GM18511 (cell line): ENCODE measurements at regions not wholly inside any gene's neighbourhood (a gene's known extent, or its start where the extent isn't known, plus 50 kb on each side); places are given as distances from the start of the nearest gene placed in this dataset.

Experiments
- ATAC-seq: cut with Tn5 transposase; IDR thresholded peaks from one replicate; pipeline ENCODE4 v1.9.1; 2021; ENCODE audit warnings: mild to moderate bottlenecking, moderate library complexity; ENCODE audit not compliant: unreplicated experiment

DNA sequence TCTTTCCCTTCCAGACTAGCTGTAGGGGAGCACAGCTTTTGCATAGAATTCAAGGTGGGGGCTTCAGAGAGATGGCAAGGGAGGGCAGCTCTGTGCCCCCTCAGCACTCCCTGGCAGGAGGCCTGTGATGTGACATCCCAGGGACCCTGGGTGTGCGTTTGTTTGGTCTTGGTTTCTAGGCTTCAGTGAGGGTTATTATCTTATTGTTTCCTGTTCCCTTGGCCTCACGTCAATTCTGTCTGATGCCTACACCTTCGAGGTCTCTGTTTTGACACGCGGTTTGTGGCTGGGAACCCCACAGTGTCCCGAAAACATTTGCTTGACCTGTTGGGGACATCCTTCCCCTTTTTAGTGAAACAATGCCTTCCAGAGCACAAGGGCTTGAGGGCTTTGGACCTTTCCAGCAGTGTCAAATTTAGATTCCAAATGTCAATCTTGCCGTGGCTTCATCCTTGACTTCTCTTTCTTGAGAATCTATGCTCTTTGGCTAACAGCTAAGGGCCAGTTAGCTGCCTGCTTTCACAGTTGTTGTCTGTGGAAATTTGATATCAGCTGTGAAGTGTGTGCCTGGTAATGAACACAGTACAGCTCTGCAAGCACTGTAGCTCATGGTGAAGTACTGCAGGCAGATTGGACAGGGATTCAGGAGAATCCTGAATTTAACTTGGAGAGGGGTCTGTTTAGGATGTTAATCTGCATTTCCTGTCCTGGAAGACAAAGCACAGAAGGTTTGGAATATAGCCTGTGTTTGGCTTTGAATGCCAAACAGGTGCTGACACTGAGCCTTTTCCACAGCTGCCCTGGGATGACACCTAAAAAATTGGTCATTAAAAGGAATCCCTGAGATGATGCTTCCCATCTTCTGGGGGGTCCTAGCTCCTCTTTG is 108.2 kb upstream of the CXCR4 start:
- ATAC-seq = peak; percentile 90

- ATAC-seq = no peak
Observed at GRCh38 chr2:136223274-136223673, 105.3 kb upstream of the CXCR4 start.

GRCh38 chr2:136222862-136223261 is 104.9 kb upstream of the CXCR4 start:
- no peak for ATAC-seq

- ATAC-seq = no peak
Observed at GRCh38 chr2:136221026-136221425, 103.1 kb upstream of the CXCR4 start.

GRCh38 chr2:136219963-136220362 is 102.0 kb upstream of the CXCR4 start:
- ATAC-seq = no peak

GRCh38 chr2:136219341-136219740 is 101.4 kb upstream of the CXCR4 start:
- ATAC-seq = no peak

GRCh38 chr2:136217996-136218395 is 100.0 kb upstream of the CXCR4 start:
- ATAC-seq = peak; percentile 73

DNA sequence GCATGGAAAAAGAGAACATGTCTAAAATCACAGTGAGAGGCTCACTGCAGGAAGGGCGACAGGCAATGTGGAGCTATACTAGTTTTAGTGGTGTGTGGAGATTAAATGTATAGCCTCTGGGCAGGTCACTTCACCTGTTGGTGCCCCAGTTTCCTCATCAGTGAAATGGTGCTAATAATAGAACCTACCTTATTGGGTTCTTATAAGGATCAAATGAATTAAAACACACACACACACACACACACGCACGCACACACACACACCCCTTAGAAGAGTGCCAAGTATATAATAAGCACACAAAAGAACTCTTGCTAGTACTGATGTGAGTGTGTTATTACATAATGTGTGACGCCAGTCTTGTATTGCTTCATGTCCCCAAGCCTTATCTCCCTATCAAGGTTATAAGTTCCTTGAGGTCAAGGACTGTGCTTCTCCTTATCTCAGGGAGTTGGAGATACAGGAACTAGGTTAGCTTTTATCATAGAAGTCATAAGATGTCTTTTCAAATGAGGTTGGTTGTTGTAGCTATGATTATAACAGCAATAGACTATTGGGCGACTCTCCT is 98.0 kb upstream of the CXCR4 start:
- no peak for ATAC-seq

GRCh38 chr2:136215449-136215848 is 97.5 kb upstream of the CXCR4 start:
- ATAC-seq = no peak

DNA sequence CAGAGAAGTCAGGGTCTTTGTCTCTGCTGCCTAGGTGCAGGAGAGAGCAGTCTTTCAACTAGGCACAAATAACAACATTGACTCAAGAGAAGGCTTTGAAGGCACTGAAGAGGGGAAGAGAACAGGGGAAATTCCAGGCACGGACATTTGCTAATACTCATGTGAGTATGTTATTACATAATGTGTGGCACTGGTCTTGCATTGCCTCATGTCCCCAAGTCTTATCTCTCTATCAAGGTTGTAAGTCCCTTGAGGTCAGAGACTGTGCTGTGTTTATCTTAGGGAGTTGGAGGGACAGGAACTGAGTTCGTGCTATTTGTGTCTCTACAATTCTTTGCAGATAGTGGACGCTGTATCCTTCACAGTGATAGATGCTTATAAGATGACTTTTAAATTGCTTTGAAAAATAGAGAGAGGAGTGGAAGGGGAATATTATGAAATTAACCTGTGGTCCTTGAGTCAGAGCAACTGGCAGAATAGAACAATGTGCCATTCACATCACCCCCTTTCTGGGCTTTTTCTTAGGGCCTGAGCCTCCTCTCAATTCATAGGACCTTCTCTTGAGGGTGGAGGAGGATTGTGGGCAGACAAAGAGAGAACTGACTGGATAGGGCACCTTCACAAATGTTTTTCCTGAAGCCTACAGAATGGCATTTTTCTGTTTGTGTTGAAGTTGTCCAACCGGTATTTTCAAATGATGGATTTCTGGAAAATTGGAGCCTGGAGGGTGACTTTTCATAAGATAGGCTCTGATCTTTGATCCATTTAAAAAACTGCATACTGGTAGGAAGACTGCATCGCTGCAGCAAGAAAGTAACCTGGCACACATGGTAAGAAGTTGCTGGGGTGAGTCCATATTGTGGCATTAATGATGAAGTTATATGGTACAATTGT is 96.6 kb upstream of the CXCR4 start:
- ATAC-seq = no peak

- ATAC-seq = no peak
Observed at GRCh38 chr2:136213836-136214235, 95.9 kb upstream of the CXCR4 start.

- peak; percentile 81 for ATAC-seq
Observed at GRCh38 chr2:136212426-136213378, 94.8 kb upstream of the CXCR4 start.

DNA sequence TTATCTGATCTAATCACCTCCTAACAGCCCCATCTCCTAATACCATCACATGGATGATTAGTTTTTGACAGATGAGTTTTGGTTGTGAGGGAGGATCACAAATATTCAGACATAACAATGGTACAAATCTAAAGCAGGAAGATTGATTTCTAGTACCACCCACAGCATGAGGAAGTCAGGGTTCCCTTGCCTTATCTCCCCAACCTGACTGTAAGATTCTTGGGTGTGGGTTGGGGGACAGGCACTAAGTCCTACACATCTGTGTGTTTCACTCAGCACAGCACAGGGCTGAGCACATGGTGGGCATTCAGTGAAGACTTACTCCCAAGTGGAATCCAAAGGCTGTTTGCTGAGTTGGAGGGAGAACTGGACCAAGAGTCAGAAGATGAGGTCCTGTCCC is 93.8 kb upstream of the CXCR4 start:
- no peak for ATAC-seq

- ATAC-seq = no peak
Observed at GRCh38 chr2:136210822-136211221, 92.9 kb upstream of the CXCR4 start.

- no peak for ATAC-seq
Observed at GRCh38 chr2:136210455-136210805, 92.5 kb upstream of the CXCR4 start.

- ATAC-seq = no peak
Observed at GRCh38 chr2:136209561-136210454, 91.9 kb upstream of the CXCR4 start.

- ATAC-seq = no peak
Observed at GRCh38 chr2:136208682-136209420, 90.9 kb upstream of the CXCR4 start.

GRCh38 chr2:136207665-136208064 is 89.7 kb upstream of the CXCR4 start:
- ATAC-seq = peak; percentile 2
